HG03159 (cell line): ENCODE measurements at regions not wholly inside any gene's neighbourhood (a gene's known extent, or its start where the extent isn't known, plus 50 kb on each side); places are given as distances from the start of the nearest gene placed in this dataset.
A peak's percentile ranks its signal among the peaks of the same experiment; 100 is the strongest.

Experiments used
- ATAC-seq: cut with Tn5 transposase; IDR thresholded peaks from one replicate; pipeline ENCODE4 v1.9.1; 2021; ENCODE audit warnings: mild to moderate bottlenecking, moderate library complexity; ENCODE audit not compliant: unreplicated experiment

DNA sequence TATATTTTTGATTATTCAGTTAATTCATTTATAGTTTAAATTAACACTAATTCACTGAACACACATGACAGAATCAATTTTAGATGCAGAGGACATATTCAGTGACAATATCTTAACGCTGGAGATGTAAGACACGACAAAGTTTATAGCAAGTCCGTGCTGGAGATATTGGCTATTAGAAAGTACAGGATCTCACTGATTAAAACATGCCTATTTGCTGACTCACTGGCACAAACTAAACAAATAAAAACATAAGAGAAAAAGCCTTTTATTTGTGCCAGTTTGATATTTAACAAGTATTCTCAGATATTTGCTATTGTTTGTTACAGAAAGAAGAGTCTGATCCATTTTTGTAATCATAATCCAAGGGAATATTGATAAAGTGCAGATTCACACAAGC is 1122.9 kb upstream of the B3GALT2 start:
- no peak for ATAC-seq

DNA sequence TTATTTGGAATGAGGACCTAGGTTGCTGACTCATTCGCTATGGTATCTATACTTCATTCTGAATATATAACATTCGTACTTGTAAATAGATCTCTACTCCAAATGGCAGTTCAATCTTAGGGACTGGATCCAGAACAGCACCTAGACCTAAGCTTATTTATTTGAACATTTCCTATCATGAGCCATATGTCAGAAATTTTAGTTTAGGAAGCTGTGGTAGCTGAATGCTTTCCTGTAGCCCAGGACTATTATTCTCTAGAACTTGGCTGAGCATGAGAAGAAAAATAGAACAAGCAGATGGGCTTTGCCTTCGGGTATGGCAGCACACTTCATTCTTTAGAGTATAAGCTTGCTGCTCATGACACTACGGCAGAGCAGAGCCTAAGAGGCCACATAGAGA is 1114.4 kb upstream of the B3GALT2 start:
- no peak for ATAC-seq

DNA sequence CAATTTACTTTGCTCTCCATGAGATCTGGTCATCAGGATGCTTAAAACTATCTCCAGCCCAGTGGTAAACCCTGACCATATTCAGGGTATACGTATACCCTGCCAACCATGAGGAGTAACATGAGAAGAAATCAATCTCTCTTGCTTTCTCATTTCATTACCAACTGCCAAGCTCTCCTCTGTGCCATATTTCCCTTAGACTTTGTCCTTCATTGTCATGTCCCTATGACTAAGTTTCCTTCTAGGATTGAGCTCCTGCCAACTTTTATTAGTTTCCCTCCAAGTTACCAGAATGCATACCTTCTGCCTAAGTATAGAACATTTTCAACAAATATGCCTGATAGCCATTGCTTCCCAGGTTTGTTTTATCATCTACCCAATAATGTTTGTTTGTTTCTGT is 1113.9 kb upstream of the B3GALT2 start:
- no peak for ATAC-seq

DNA sequence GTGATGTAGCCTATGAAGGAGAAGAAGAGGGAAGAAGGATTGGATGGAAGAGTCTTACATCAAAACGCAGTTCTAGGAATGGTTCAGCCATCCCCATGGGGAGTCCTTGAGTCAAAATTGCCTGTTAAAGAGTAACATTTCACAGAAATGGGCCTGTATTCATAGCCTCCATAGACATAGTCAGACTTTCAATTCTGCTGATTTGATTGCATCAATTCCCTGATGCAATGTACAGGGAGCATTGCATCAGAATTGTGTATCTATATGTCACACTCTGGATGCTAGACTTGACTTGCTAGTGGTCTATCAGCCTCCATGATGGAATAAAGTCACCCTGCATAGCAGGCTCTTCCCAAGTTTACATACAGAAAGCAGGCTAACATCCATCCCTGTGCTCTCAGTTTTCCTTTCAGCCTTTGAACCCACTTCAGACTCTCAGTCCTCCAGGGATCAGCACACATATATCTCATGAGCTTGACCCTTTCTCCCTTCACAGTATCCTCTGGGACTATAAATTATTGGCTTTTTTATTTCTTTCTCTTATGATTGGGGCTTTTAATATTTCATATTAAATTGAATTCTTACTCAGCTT is 1111.7 kb upstream of the B3GALT2 start:
- no peak for ATAC-seq

DNA sequence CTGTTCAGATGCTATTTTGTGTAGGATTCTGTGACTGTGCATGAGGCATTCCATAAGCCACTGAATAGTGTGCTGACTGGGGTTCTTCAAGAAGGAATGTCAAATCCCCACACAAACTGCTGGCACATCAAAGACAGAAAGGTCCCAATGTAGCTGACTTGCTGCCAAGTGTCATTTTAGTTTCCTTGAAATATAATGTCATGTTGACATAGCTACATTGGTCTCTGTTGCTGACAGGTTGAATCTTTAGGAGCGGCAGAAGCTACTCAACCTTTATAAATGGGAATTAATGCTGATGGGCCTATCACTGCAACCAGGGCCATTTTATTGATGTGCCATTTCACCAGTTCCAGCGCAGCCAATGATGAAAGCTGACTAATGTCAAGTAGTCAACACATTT is 1110.7 kb upstream of the B3GALT2 start:
- no peak for ATAC-seq

DNA sequence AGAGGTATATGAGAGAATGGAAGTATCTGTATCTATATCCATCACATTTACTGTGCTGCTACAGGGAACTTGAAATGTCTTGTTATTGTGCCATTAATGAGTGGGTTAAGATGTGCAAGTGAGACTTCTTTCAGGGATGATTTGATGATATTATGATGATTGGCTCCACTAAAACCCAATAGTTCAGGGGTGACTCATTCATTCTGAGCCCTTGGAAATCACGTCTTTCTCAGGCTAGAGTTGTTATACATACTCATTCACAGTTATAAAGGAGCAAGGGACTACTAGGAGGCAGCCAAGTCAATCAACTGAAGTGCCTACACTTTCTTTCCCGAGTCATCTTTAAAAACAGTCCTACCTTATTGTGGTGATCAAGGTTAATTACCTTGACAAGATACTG is 1109.8 kb upstream of the B3GALT2 start:
- ATAC-seq: no peak

DNA sequence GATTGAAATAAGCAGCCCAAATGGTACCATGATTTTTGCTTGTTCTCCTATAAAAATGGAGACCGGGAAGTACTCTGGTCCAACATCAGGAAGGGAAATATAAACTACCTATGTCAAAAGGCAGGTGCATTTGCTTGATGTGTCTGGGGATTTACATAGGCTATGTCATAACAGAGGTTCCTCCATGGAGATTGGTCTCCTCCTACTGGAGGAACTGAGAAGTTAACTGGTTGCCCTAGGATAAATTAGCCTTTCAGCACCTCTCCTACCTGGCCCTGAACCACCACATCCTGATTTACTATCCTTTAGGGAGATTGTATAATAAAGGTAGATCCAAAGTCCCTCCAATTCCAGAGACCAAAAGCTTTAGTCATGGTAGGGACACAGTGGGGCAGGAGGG is 1109.3 kb upstream of the B3GALT2 start:
- peak; percentile 96 for ATAC-seq

DNA sequence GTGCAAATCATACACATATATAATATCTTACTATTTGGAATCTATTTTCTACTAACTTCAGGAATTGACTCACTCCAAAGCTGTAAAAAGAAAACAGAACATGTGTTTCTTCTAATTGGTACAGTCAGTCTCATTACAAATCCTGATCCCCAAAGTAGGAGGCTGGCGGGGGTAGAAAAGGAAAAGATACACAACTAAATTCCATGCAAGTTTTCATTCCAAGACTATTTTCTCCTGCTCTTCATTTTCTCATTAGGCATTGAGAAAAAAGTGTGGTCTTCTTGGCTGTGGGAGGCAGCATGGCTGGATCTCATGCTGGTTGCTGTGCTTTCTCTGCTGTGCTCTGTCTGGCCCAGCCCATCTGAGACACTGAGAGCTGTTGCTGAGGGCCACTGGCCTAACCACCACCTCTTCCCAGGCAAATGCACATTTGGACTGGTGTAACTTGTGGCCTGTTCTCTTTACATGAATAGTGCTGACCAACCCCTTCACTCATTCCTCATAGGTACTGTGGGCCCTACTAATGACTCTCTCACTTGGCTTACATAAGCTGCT is 1107.5 kb upstream of the B3GALT2 start:
- no peak for ATAC-seq

DNA sequence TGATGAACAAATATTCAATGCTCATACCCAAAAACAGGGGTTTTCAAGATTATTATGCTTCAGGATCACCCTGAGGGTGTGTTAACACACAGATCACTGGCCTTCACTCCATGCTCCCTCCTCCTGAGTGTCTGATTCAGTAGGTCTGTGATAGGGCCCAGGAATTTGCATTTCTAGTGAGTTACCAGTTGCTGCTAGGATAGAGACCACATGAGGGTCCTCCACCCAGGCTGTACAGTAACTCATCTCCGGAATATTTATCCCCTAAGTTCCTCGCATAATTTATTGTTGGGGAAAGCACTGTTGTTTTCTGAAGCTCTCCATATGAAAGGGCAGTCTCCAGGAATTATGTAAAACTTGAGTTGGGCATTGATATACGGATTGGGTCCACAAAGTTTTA is 1106.6 kb upstream of the B3GALT2 start:
- no peak for ATAC-seq

DNA sequence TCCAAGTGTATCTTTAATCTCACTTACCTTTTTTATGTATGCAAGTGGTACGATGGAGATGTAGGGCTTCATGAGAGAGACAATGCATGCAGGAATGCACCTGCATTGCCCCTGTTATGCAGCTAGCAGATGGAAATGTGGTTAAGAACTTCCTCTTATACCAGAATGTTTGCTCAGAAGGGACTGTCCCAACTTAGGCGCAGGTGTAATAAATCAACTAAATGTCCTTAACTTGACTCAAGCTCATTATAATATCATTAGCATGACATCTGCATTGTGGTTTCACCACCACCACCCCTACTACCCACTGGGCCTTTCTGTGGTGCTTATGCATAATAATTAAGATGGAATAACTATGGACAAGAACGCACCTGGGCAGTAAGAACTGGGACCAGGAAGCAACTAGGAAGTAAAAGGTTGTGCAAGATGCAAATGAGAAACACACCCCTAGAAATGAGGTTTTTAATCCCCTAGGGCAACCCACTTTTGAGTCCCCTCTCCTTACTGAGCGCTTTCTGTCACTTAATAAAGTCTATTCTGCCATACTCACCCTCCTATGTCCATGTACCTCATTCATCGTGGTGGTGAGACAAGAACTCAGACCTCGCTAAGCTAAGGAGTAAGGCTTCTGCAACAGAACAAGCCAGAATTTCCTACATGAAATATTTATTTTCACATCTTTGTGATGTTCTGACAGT is 1103.3 kb upstream of the B3GALT2 start:
- ATAC-seq: peak; percentile 97

DNA sequence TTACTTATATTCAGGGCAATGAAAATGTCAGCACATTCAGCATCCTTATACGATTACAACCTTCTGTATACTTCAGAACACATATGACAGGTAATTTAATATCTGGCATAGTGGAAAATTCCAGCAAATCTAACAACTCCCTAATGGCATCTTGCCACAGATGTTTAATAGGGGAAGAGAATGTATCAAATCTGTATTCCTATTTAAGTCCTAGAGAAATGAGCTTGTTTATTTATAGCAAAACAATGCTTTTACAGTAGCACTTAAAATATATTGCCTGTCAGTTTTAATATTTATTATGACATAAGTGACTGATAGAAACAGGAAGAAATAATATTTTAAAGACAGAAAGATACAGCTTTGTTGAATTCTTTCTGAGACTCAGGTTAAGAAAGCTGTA is 1101.8 kb upstream of the B3GALT2 start:
- ATAC-seq: no peak

DNA sequence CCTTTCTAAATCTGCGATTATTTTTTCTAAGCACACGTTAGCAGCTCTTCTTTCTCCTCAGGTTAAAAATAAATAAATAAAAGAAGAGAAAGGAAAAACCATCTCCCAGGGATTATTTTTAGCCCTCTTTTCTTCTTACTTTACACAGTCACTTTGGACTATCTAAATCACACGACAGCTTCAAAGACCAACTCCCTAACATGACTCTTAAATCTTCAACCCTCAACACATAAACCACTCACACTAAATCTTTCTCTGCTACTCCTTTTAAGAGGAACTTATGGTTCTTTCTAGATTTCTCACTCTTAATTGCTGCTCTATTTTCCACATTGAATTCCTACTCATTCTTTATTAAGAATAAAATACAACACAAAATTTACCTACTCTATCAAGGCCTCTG is 1095.0 kb upstream of the B3GALT2 start:
- no peak for ATAC-seq

DNA sequence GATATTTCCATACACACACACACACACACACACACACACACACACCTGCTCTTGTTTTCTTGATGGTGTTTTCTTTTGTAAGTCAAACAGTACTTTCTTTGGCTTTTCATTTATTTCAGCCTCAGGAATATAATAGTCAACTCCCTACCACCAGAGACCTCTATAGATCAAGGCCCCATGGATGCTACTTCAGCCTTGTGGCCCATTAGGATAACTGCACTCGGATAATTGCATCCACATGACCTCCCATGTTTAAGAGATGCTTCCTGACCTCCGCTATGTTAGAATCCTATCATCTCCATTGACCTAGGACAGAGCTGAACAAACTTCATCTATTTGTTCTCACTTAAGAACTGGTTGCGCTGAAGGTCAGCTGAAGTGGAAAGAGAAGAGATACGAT is 1094.0 kb upstream of the B3GALT2 start:
- no peak for ATAC-seq

DNA sequence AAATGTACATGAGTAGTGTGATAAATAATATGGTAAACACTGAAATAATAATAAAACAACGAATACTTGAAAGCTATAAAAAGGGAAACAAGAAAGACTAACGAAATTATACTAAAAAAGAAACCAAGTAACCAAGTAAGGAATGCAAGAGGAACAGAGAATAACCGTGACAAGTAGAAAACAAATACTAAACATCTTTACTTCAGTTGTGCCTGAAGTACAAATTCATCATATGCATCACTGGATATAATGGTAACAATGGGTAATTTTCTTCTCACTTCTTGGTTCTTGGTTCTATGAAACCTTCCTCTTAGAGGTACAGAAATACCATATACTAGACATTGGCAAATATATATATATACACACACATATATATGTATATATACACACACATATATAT is 1093.6 kb upstream of the B3GALT2 start:
- ATAC-seq: peak; percentile 84

DNA sequence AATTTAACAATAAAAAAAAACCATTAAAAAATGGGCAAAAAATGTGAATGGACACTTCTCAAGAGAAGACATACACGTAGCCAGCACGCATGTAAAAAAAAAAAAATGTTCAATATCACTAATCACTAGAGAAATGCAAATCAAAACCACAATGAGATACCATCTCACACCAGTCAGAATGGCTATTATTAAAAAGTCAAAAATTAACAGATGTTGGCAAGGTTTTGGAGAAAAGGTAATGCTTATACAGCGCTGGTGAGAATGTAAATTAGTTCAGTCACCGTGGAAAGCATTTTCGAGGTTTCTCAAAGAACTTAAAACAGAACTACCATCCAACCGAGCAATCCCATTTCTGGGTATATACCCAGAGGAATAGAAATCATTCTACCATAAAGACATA is 1091.5 kb upstream of the B3GALT2 start:
- peak; percentile 40 for ATAC-seq

DNA sequence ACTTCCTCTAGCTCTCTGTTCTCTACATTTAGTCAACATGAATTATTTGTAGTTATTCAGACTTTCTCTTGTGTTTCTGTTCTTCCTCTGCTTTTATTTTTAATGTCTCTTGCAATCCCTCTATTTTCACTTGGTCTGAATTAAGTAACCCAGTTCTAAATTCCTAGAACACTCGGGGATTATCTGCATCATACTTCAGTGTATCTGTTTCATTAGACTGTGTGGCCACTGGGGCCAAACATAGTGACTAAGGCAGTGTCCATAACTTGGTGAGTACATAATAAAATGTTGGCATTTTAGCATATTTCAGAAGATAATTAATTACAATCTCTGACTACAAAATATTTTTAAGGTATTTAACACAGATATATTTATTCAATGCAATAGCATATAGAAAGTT is 1087.2 kb upstream of the B3GALT2 start:
- no peak for ATAC-seq

DNA sequence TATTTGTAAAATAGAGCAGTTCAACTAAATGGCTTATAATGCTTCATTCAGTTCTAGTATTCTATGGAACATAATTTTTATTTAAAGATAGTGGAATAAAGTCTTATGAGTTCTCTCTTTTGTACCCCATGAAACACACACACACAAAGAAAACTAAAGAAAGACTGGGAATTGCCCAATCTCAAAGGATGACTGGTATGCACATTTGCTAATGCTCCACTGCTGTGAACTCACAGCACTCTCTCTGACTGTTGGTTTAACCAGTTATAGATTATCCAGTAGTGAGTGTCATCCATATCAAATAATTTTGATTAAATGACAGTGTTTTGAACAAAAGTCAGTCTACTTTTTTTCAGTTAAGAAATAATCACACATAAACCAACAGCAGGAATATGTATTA is 1082.4 kb upstream of the B3GALT2 start:
- ATAC-seq: no peak

DNA sequence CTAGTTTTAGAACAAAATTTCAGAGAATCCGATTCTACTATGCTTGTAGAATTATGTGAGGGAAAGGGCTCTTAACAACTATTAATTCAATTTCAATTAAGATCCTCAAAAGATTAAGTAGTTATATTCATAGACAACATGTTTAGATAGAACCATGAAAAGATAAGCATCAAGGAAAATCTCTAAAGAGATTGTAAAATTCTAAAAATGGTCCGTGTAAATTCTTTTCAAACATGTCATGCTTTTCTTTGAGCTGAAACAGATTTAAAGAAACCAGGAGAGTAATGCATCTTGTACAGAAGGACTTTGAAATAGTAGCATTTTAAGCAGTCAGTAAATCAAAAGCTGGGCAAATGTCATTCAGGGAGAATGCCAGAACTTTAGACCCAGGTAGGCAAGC is 1080.6 kb upstream of the B3GALT2 start:
- ATAC-seq: no peak

DNA sequence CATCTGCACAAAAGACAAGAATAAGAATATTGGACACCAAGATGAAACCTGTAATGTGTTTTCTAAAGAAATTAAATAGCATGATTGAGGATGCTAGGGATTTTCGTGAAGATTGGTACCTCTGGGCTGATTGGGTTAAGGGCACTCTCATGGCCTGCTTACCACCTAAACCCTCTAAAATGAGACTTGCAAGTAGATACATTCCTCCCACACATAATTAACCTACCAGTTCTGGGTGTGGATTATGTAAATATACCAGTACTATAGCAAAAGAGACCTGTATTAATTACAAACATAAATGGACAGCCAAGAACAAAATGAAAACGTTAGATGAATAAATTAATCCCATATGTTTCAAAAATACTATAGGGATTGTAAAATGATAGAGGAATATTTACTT is 1069.6 kb upstream of the B3GALT2 start:
- no peak for ATAC-seq

DNA sequence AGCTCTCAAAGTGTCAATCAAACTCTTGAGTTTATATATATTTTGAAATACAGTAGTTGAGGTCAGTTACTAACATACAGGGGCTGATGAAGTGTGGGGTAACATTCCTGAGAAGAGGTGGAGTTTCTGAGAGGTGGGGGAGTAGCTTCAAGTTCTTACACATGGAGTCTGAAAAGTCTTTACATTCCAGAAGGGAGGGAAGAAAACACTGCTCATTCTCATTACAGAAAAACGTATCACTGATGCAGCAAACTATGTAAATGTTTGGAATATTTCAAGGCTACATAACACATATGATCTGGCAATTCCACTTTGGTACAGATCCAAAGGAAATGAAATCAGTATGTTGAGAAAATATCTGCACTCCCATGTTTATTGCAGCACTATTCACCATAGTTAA is 1065.8 kb upstream of the B3GALT2 start:
- ATAC-seq: no peak

DNA sequence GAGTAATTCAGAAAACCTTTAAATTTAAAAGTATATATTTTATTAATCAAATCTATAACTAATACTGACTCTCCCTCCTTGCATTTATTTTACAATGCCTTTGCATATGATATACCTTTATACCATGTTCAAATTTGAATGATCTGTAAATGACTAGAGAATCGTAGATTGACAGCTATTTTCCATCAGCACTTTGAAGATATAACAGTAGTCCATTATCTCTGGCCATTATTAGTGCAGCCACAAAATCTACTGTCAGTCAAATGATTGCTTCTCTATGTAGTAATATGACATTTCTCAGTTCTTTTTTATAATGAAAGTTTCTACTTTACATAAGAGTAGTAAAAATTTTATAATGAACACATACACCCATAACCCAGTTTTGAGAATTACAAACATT is 1054.8 kb upstream of the B3GALT2 start:
- ATAC-seq: no peak

DNA sequence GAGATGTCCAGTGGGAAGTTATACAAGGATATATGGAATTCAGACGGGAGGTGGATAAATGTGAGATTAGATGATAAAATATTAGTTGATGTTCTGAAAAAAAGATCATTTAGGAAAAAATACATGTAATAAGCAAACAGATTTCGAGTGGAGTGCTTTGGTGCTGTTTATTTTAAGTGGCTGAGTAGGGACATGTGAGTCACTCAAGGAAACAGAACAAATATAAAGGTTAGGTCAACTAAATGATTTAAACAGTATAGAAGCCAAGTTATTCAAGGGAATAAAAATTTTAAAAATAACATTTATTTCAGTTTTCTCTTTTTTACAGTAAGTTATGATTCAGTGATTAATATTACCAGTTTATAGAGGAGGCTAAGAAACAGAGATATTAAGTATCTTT is 1046.7 kb upstream of the B3GALT2 start:
- ATAC-seq: no peak
